GM18498 (cell line): ENCODE measurements at regions not wholly inside any gene's neighbourhood (a gene's known extent, or its start where the extent isn't known, plus 50 kb on each side); places are given as distances from the start of the nearest gene placed in this dataset.

Source experiments
- ATAC-seq: cut with Tn5 transposase; IDR thresholded peaks from one replicate; pipeline ENCODE4 v1.9.1; 2021; ENCODE audit warnings: mild to moderate bottlenecking, moderate library complexity; ENCODE audit not compliant: unreplicated experiment

GRCh38 chr3:187899246-187899645, 154.0 kb upstream of the BCL6 start:
- ATAC-seq, result no peak

- no peak for ATAC-seq
Measured at GRCh38 chr3:187900993-187901755, 155.9 kb upstream of the BCL6 start.

GRCh38 chr3:187902041-187902471, 156.8 kb upstream of the BCL6 start:
- ATAC-seq, result peak; percentile 59

GRCh38 chr3:187902936-187903335, 157.7 kb upstream of the BCL6 start:
- ATAC-seq, result no peak

GRCh38 chr3:187903697-187904096, 158.4 kb upstream of the BCL6 start:
- no peak for ATAC-seq

GRCh38 chr3:187906416-187906815, 161.1 kb upstream of the BCL6 start:
- ATAC-seq, result no peak

- no peak for ATAC-seq
Measured at GRCh38 chr3:187906920-187907319, 161.7 kb upstream of the BCL6 start.

DNA sequence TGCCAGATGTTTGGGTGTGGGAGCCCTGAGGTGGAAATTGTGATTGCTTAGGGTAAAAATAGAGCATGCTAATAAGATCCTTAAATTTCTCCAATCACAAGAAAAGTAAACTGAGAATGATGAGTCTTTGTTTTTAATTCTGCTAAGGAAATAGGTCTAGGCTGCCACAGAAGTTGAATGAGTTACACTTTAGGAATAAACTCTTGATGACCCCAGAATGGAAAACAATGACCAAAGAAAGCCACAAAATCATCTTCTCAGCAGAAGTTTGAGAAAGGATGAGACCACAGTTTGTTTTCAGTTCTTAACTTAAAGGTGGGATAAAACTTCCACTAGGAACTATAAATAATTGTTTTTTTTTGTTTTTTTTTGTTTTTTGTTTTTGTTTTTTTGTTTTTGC, 164.6 kb upstream of the BCL6 start:
- ATAC-seq, result no peak

DNA sequence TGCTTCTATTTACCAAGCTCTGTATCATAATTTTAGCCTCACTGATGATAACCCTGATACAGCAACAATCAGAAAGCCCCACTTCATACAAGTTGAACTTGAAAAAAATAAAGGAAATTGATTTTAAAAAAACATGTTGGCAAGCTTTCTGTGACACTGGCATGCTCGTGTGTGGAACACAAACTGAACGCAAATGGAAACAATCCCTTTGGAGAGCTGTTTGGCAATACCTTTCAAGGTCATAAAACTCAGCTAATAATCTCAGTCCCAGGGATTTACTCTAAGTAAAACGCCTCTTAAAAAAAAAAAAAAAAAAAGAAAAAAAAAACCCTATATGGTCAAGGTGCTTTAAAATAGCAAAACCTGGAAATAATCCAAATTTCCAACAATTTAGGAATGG, 166.7 kb upstream of the BCL6 start:
- ATAC-seq, result no peak

- ATAC-seq, result no peak
Measured at GRCh38 chr3:187913617-187914033, 168.4 kb upstream of the BCL6 start.

DNA sequence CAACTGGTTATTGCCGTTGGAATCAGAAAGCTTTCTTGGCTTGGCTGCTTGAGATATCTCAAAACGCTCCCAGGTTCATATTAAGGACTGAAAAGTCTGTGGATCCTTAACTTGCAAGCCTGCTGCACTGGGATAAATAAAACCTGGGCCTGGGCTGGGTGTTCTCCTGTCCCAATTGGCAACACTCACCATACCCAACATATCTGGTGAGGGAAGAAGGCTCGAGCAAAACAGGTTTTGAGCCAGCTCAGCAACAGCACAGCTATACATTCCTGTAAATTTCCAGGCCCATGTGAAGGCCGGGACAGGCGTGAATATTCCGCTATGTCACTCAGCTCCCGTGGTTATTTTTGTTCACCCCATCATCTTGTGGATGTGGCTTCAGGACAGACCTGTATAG, 169.0 kb upstream of the BCL6 start:
- no peak for ATAC-seq

DNA sequence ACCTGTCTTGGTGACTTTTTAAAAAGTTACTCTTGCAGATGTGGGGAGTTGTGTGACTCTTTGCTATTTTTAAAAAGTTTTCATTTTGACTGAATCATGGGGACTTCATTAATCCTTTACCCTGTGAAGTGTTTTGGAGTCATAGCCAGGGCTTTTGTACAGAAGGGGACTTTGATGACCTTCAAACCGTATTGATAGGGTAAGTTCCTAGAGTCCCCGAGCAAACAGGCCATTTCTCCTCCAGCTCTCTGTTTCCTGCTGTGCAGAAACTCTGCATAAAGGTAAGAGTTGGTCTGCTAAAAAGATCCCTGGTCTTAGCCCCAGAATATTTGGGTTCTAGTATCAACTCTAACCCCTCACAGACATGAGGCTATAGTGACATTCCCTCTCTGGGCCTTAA, 170.8 kb upstream of the BCL6 start:
- no peak for ATAC-seq

DNA sequence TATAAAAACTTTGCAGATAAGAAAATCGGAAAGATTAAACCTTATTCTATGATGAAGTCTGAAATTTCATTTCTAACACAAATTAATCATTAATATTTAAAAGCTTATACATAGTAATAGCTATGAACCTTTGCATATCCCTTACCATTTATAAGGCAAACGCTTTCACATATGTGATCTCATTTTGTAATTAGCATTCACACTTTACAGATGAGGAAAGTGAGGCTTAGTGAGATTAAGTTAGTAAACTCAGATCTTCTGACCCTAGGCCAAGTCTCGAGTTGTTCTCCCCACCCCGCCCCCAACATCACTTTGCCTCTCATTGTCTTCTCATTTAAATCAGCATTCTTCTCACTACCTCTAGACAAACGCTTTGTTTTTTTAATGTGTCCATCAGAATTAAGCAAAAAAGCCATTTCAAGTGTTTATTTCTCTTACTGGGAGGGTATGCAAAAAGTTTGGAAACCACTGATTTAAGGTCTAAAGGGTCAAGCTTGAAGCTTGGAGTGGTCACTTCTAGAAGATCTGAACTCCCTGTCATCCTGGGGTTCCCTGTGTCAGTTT, 172.9 kb upstream of the BCL6 start:
- ATAC-seq, result no peak

DNA sequence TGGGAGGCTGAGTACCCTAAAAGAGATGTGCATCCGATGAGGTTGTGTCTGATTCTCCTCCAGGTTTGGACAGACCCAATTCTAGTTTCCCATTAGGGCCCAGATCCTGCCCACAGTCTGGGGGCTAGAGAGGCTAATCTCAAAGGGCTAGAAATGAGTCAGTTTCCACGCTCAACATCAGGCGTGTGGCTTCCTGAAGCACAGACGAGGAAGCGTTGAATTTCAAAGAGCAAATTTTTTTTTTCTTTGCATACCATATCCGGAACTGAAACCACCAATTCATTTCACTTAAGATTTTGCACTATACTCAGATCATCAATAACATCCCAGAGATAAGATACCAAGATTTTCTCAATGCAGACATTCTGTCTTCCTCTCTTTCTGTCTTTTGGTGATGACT, 173.8 kb upstream of the BCL6 start:
- ATAC-seq, result peak; percentile 92

DNA sequence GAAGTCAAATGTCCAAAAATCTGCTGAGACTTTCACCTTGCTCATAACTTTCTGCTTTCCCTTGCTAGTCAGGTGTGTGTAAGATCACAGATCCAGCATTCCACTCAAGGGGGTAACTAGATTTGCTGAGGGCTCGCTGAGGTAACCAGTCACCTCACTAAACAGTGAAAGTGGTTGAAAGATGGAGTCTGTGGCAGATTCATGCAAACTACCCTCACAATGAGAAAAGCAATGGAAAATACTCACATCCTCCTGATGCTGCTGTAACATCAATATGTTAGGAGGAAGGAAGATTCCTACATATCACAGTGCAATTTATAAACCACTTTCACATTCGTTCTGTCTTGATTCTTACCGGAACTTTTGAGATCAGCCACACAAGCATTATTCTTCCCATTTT, 174.3 kb upstream of the BCL6 start:
- peak; percentile 45 for ATAC-seq

GRCh38 chr3:187920030-187920429, 174.8 kb upstream of the BCL6 start:
- no peak for ATAC-seq

- ATAC-seq, result no peak
Measured at GRCh38 chr3:187920913-187921312, 175.6 kb upstream of the BCL6 start.

GRCh38 chr3:187921391-187922074, 176.3 kb upstream of the BCL6 start:
- no peak for ATAC-seq

DNA sequence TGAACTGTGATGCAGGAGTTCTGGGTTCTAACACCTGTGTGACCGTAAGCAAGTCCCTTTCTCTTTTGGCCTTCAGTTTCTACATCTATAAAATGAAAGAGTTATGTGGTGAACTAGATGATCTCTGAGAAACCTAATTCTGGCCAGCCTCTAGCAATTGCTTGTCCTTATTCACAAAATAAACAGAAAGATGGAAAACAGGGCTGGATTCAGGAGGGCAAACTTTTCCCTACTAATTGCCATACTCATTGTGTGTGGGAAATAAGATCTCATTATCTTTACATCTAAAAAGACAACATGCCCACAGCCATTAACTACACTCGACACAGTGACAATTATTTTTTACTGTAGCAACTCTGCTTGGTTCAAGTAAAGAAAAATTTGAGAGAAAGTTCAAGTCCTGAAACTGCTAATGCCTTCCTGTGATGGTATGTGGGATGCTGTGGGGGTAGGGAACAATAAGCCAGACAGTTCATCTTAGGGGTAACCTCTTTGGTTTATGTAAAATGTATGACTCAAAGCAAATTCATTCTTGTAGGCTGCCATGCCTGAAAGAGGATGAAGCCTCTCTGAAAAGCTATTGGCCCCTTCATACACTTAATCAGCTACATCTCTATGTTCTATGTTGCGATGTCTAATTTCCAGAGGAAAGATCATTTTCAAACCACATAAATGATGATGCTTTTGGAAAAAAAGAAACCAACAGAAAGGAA, 177.6 kb upstream of the BCL6 start:
- ATAC-seq, result no peak

GRCh38 chr3:187924651-187925050, 179.4 kb upstream of the BCL6 start:
- no peak for ATAC-seq

DNA sequence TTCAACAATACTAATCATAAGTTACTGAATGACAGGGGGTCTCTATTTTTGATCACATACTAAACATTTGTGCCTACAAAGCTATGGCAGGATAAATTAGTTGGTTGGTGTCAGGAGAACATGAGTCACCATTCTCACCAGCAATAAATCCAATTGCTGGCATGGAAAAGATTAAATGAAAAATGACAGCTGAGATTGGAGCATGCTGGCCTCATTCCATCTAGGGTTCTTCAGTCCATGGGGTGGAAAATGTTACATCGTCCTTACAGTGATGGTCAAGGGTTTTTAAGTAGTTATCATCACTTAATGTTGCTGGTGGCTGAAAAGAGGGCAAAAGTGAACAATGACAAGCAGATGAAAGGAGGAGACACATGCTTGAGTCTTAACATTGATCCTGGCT, 180.1 kb upstream of the BCL6 start:
- ATAC-seq, result no peak

GRCh38 chr3:187926620-187927019, 181.4 kb upstream of the BCL6 start:
- ATAC-seq, result no peak
